Stimulated activated CD4-positive, alpha-beta T cell treated with anti-CD3 and anti-CD28 coated beads, Interleukin-4, amount 100 ng/mL, for 24 hours (primary cell): ENCODE measurements at regions not wholly inside any gene's neighbourhood (a gene's known extent, or its start where the extent isn't known, plus 50 kb on each side); places are given as distances from the start of the nearest gene placed in this dataset.

Experiments
- DNase-seq: peaks from one replicate; pipeline ENCODE4 v3.0.0-alpha.2; 2020

DNA sequence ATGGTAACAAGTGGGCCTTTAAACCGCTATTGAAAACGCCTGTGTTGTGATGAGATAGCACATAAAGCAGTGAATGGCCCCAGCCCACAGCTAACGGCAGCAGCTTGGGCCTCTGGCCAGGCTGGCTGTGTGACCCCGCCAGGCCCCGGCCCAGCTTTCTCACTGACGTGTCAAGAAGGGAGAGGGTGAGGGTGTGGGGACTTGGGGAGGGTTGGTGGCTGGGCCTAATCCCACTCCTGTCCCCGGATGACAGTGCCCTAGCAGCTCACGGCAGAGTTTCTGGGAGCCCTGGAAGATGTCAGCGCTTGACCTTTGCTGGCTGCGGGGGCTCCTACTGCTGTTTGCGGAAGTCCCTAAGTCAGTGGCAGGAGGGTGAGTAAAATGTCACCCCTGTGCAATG lies 88.9 kb upstream of the SHH start:
- DNase-seq, result no peak

DNA sequence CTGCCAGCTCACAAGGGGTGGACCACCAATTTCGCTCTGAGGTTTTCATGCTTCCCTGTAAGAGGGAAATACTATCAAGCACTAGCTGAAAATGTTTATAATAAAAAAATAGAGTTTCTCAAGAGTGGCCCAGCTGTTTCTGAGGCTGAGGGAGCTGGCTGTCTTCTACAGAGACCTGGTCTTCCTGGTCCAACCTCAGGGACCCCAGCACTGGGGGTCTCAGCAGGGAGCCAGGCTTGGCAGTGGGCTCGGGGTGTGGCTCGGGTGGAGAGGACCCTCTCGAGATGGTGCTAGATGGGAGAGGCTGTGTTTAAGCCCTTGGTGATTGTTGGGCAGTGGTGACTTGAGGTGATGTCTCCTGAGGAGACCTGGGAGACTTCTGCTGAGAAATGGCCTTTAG lies 87.3 kb upstream of the SHH start:
- DNase-seq, result no peak

DNA sequence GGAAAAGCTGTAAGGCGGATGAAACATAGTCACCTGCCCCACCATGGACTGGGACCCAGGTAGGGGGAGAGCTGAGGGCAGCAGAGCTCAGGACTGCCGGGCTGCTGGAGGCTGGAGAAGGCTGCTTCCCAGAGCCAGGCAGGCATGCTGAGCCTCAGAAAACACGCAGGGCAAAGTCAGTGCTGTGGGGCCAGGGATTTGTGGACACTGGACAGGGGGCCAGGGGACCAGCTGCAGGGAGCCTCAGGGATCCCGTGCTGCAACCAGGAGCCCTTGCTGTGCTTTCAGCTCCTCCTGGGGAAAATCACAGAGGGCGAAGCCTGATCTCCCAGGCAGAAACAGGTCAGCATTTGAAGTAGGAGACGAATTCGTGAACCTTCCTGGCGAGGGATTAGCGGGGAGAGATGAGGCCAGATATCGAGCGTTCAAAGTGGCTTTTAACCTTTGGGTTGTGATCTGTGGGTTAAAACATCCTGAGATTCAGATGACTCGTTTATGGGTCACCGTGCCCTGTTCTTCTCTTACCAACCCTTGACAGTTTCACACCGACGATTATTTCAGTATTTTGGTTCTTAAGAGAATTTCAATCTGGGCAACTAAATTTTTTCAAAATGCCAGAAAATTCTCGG lies 85.6 kb upstream of the SHH start:
- DNase-seq, result no peak

DNA sequence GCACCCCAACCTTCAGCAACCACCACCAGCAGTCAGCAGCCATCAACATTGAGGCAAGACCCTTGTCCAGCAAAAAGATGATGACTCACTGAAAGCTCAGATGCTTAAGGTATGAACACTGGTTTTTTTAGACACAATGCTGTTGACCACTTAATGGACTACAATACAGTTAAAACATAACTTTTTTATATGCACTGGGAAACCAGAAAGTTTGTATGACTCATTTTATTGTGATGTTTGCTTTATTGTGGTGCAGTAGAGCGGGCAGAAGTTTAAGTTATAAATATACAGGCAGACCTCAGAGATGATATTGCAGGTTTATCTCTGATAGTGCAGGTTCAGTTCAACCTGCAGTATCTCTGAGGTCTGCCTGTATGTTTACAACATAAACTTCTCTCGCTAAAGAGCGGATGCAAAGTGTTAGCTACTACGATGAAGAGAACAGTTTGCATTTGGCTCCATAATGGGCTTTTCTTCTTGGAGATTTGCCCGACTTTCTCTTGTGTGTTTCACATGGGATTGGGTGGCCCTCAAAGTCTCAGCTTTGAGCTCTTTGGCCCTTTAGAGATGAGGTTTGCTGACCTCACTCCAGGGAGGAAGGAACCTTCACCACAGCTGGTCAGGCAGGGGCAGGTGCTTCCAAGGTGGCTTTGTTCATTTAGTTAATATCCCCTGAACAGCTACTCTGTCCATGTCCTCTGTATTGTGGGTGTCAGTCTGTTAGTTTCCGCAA lies 84.4 kb upstream of the SHH start:
- no peak for DNase-seq

DNA sequence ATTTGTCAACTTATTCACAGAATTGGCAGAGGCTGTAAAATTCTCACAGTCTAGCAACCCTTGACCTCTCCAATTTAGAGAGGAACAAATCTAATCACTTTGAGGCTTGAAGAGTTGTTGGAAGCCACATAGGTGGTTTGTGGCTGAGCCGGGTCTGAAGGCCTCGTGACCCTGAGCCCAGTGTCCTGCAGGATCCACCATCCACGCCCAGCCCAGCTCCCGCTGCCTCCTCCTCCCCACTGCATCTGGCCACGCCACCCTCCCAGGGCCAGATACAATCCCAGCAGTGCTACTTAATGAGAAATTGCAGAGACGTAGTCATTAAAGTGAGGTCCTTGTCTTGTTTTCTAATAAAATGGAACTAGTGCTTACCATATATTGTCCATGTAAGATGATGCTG lies 81.4 kb upstream of the SHH start:
- no peak for DNase-seq

DNA sequence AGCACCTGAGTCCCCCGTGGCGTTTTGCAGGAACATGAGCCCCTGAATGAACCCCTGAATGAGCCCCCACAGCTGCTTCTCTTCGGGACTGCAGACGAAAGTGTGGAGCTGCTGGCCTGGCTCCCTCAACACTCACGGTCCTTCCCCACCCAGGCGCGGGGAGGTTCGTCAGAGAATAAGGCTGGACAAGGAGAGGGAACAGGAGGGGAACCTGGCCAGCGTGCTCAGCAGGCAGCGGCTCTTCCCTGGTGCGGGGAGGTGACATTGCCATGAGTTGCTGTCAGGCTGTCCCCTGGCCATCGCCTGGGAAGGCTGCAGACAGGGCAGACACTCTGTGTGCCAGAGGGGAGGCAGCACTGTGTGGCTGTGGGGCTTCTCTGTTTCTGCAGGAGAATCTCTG lies 80.9 kb upstream of the SHH start:
- no peak for DNase-seq

DNA sequence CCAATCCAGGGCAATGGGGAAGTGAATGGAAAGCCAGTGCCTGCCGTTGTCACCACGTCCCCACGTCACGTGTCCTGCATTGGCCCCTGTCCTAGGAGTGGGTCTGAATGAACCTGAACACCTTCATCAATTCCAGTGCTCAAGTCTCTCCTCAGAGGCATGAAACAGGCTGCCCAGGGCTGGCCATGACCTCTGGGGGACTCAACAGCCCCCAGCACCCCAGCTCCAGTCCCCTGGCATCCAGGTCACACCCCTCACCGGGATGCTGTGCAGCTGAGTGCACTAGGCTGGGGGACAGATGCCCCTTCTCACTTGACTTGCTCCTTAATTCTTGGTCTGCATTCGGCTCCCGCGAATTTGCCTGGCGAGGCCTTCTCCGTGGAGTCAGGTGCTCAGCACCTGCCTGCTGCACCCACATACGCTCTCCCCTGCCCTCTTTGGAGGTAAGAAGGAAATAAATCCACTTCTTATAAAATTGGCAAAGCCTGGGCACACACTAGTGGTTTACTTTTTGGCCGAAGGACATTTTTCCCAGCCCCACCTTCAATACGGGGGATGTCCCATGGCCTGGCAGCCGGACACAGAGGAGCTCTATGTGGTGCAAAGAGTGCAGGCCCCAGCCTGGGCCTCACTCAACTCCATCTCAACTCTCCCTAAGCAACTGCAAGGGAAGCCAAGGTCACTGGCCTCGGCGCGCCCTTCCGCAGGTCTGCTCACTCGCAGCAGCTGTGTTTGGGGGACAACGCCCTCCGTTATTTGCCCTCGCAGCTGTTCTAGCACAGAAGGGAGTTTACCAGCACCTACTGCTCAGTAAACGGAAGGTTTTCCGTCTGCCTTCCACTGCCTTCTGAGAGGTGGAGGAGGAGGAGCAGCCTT lies 77.6 kb upstream of the SHH start:
- no peak for DNase-seq

DNA sequence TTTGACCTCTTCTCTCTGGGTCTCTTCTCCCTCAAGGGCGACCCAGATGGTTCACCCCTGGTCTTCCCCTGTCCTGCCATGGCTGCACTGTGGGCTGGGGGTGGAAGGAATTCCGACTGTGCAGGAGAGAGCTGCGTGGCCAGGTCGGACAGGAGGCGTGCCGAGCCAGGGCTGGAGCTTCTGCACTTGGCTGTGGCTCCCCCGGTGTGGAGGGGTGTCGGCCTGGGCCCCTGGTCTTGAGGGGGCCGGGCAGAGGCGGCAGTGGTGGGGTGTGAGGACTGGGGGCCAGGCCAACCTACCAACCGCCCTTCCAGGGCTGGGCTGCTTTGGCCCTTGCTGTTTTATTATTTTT lies 74.9 kb upstream of the SHH start:
- no peak for DNase-seq

DNA sequence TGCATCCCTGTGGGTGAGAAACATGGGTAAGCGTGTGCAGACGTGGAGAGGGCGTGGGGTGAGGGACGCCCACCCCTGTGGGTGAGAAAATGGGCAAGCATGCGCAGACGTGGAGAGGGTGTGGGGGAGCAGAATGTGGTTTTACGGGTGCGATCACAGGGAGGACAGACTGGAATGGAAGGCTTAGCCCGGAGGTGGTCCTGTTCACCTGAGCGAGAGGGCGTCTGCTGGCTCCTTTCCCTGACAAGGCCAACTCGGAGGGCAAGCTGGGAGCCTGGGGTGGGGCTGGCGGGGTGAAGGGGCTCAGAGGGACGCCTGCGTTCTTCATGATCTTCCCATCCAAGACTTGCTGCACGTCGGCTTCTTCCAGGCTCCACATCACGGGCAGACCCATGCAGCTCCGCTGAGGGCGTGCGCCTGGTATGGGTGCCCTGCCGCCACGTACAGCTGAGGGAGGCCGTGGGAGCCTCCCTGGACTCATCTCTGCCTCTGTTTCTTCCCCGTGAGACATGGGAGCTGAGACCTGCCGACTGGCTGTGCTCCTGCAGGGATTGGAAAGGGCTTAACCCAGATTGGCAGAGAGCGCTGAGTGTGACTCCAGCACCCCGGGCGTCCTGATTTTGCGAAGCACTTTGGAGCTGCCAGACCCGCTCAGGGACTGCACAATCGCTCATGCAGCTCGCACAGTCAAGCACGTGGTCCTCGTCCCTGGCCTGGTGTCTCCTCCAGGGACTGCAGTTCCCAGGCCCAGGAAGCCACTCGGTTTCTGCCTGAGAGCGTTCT lies 74.3 kb upstream of the SHH start:
- no peak for DNase-seq

DNA sequence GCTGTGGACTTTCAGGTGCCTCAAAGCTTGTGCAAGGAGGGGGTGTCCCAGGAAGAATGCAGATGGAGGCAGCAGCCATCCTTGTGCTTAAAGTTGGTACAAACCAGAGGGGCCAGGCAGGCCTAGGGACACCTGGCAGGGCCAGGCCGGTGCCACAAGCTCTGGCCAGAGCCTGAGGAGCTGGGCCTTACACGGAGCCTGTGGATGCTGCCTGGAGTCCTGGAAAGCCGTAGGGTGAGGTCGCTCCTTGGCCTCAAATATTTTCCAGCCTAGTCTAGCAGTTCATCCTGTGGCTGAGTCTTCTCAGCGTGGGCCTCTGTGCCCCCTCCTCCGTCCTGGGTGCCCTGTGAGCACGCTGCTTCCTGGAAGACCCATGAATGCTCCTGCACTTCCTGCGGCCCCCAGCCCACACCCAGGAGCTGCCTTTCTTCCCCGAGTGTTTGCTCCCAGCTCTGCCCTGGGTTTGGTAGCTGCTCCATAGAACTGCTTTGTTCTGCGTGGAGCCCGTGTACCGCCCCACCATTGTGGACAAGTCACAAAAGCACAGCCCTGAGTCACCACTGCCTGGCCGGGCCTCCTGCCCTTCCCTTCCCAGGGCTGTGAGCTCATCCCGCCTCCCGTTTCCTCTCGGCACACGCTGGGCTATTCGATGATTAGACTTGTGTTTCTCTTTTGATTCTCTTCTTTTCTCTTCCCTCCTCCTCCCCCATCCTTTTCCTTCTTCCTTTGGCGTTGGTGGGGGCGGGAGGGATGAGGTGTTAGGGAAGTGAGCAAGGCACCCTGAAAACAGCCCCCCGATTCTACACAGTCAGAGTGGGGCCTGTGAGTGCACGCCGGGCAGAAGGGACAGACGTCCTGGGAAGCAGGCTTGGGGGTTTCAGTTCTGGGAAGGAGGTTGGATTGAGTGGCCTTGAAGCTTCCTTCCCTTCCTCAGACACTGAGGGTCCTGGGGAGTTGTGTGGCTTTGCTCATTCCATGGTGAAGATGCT lies 73.2 kb upstream of the SHH start:
- no peak for DNase-seq

DNA sequence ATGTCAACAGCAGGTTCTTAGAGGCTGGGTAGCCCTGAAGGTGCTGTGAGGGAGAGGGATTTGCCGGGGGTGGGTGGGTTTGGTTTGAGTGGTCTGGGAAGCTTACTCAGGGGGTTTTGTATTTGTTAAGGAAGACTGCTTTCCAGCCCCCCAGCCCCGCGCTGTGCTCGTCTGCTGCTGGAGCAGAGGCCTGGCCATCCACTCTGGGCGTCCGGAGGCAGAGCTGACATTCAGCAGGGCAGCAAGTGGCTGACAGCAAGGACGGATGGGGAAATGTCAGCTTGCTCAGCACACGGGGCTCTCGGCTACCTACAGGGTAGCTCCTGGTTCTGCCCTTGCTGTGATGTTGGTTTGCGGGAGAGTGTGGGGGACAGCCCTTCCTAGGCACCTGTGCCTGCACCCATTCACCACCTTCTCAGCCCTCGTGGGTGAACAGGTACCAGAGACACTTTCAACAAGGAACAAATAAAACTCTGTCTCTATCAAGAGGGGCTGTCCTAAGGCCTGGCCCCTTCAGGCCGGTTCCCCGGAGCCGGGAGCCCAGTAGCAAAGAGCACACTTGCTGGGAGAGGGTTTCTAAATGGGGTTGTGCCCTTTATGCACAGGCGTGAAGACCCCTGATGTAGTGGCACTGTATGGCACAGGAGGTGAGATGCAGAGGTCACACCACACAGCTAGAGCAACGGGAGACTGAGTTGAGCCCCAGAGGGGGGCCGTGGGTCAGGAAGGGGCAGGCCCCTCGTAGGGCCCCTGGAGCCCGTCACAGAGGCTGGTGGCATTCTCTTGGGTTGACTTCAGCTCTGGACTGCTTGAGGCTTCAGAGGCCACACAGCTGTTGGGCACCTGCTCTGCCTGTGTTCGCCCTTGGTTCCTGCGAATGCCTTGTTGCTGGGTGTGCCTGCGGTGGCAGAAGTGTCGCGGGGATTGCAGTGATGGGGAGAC lies 72.2 kb upstream of the SHH start:
- no peak for DNase-seq

DNA sequence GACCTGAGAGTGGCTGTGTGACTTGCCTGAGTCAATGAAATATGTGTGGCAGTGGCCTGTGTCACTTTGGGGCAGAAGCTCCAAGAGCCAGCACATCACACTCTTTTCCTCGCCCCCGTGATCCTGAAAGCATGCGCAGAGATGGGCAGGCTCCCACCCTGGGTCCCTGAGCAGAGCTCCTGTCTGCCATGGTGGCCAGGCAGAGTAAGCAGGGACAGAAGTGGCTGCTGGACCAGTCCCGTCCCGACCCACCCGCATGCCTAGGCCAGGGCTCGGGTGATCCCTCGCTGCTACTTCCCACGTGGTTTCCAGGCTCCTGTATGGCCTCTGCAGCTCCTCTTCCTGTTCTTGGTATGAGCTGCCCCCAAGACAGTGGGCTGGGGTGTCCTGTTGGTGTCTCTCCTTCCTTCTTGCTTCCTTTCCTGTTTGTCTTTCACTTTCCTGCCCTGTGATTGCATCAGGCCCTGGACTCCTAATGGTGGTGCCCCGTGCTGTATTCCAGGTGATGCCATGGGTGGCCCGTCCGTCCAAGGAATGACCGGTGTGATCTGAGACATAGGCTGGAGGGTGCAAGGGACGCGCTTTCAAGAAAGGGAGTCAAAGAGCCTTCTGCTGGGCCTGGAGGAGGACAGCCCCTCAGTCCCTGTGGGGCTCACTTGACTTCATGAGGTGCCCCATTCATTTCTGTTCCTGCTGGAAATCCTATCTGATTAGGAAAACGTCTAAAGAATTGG lies 71.4 kb upstream of the SHH start:
- no peak for DNase-seq

DNA sequence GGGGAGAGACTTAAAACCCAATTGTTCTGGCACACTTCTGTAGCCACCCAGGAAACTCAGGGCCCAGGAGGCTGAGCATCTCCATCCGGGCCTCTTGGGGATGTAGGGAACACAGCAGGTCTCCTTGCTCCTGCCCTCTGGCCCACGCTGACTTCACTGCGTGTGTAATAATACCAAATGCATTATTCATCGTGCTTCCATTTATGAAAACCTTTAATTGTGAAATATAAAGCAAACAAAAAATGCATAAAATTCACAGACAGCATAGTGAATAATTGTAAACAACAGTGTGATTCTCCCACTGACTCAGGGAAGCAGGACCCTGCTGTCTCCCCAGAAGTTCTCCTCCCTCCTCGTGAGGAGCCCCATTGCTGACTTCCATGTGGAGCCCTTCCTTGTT lies 70.3 kb upstream of the SHH start:
- DNase-seq, result no peak

DNA sequence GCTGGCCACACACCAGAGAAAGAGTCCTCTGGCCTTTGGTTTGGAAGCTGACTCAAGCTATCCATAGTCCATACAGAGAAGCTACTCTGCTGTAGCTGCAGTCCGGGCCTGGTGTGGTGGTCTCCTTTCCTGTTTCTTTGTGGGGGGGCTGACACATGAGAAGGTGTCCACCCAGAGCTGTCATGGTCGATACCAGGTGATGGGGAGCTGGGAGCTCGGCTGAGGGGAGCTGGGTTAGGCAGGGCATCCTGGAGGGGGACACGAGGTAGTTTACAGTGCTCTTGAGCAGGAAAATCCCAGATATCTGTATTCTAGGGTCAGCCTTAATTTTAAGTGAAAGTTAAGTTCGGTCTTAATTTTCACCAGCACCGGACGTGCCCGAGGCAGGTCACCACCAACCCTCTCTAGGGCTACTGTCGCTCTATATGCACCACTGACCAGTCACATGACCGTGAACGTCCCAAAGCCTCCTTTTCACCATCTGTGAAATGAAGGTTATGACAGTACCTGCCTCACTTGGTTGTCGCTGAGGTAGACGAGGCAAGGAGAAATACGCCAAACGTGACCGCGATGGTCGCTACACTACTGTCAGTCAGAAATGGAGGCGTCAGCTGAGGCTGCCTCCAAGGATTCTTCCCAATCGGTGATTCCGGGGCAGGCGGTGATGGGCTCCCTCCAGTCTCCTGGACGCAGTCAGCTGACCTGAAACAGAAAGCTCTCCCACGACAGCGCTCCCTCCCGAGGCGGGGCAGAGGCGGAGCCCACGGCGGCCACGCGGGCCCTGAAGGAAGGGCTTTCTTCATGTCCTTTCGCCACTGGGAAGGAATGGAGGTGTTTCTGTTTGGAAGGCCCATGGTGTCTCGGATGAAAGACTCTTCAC lies 69.4 kb upstream of the SHH start:
- DNase-seq, result no peak

DNA sequence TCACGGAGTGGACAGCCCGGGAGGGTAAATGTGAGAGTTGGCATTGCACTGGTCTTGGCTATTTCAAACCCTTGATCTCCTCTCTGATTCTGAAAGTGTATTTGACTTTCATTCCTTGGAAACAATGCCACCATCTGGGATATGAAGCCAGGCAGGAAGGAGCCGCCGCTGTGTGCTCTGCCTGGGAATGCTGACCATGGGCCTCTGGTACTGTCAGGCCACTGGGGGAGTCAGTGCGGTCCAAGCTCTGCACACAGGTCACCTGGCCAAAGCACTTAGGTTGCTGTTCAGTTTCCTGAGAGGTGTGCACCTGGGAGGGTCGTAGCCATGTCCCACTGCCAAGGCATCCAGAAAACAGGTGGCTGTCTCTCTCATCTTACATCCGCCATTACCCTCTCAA lies 68.5 kb upstream of the SHH start:
- DNase-seq, result no peak

DNA sequence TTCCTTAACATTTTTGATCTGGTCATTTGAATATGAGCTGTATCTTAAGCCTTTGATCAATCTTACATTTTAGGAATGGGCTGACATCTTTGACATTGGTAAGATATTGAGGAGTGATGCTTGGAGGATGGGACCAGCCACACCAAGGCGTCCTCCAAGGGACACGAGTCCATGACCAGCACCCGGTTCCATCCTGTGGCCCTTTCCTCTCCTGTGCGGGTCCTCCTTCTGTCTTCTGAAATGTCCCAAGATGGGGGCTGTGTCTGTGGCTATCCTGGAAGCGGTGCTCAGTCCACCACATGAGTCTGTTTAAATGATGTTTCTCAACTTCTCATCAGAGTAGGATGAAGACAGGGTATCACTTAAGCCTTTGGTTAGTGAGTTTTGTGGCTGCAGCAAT lies 67.3 kb upstream of the SHH start:
- DNase-seq, result no peak

DNA sequence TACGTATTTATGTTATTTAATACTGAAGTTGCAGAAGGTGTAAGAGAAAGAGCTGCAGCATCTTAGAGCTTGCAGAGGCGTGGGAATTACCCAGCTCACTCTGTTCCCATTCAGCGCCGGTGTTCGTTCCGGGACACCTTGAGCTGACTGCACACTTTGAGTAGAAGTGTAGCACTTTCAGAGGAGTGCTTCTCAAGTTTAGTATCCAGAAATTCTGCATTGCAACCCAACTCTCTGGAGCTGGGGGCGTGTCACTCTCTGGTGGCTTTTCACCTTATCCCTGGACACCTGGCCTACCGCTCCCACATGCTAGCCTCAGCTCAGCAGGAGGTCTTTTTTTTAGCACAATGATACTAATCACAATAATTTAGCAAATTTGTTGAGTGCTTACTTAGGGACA lies 66.4 kb upstream of the SHH start:
- DNase-seq, result no peak

DNA sequence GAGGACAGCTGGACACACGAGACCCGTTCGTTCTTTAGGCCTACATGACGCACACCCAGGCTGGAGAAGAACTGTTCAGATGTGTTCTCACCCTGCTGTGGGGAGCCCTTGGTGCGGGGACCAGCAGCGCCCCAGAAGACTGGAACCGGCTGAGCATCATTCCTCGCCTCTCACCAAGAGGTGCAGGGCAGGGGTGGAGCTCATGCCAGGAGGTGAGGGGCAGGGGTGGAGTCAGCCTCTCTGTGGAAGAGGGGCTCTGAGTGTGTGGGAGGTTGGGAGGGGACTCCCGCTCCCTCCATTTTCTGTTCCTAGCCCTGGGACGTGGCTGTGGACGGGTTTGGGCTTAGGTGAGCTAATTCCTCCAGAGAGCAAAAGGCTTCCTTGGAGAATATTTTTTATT lies 66.0 kb upstream of the SHH start:
- no peak for DNase-seq

DNA sequence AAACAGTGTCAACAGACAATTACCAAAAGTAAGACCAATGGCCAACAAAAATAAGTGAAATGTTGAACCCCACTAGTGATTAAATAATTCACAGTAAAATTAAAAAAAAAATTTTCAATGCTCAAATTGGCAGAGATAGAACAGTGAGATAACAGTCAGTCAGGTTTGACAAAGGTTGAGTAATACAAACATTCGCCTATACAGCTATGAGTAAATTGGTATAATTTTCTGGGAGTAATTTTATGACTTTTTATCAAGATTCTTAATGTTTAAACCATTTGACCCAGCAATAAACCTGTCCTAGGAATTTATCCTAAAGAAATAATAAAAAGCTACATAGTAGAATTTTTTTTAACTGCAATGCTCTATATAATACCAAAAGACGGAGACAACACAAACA lies 64.9 kb upstream of the SHH start:
- DNase-seq, result no peak
